Activated naive CD4-positive, alpha-beta T cell (primary cell): ENCODE measurements at regions not wholly inside any gene's neighbourhood (a gene's known extent, or its start where the extent isn't known, plus 50 kb on each side); places are given as distances from the start of the nearest gene placed in this dataset.
A peak's percentile ranks its signal among the peaks of the same experiment; 100 is the strongest.

Source experiments
- DNase-seq, 4 experiments: peaks; one replicate each; lab custom pipeline; 2025; lab: John Stamatoyannopoulos, UW

GRCh38 chr6:14326774-14327173, 209.2 kb downstream of the CD83 start:
- no peak for DNase-seq

- no peak for DNase-seq
Measured at GRCh38 chr6:14328163-14328562, 210.6 kb downstream of the CD83 start.

- no peak for DNase-seq
Measured at GRCh38 chr6:14333556-14334305, 216.2 kb downstream of the CD83 start.

- DNase-seq = no peak
Measured at GRCh38 chr6:14335071-14335470, 217.5 kb downstream of the CD83 start.

GRCh38 chr6:14337152-14337551, 219.6 kb downstream of the CD83 start:
- DNase-seq = no peak

- no peak for DNase-seq
Measured at GRCh38 chr6:14339172-14339571, 221.6 kb downstream of the CD83 start.

- no peak for DNase-seq
Measured at GRCh38 chr6:14339711-14340584, 222.4 kb downstream of the CD83 start.

- no peak for DNase-seq
Measured at GRCh38 chr6:14344486-14344885, 226.9 kb downstream of the CD83 start.

- DNase-seq = no peak
Measured at GRCh38 chr6:14348389-14348788, 230.8 kb downstream of the CD83 start.

- no peak for DNase-seq
Measured at GRCh38 chr6:14349507-14349906, 231.9 kb downstream of the CD83 start.

GRCh38 chr6:14350210-14350609, 232.6 kb downstream of the CD83 start:
- no peak for DNase-seq

- no peak for DNase-seq
Measured at GRCh38 chr6:14353281-14353680, 235.7 kb downstream of the CD83 start.

GRCh38 chr6:14353798-14354197, 236.2 kb downstream of the CD83 start:
- DNase-seq = no peak

- DNase-seq = peak in 1 of 4 experiments; percentile 1
Measured at GRCh38 chr6:14354919-14355572, 237.5 kb downstream of the CD83 start.

GRCh38 chr6:14359438-14359837, 241.9 kb downstream of the CD83 start:
- no peak for DNase-seq

GRCh38 chr6:14360565-14360964, 243.0 kb downstream of the CD83 start:
- DNase-seq = no peak

GRCh38 chr6:14361297-14361696, 243.7 kb downstream of the CD83 start:
- DNase-seq = no peak

- no peak for DNase-seq
Measured at GRCh38 chr6:14361956-14362587, 244.5 kb downstream of the CD83 start.

GRCh38 chr6:14364370-14364769, 246.8 kb downstream of the CD83 start:
- no peak for DNase-seq

- DNase-seq = no peak
Measured at GRCh38 chr6:14365393-14365792, 247.8 kb downstream of the CD83 start.

- DNase-seq = no peak
Measured at GRCh38 chr6:14366315-14366714, 248.7 kb downstream of the CD83 start.

- DNase-seq = no peak
Measured at GRCh38 chr6:14366872-14367271, 249.3 kb downstream of the CD83 start.
